GM21825 (cell line): ENCODE measurements at regions not wholly inside any gene's neighbourhood (a gene's known extent, or its start where the extent isn't known, plus 50 kb on each side); places are given as distances from the start of the nearest gene placed in this dataset.

Experiments used
- ATAC-seq: cut with Tn5 transposase; IDR thresholded peaks from one replicate; pipeline ENCODE4 v1.9.1; 2021; ENCODE audit warnings: mild to moderate bottlenecking, moderate library complexity; ENCODE audit not compliant: unreplicated experiment

DNA sequence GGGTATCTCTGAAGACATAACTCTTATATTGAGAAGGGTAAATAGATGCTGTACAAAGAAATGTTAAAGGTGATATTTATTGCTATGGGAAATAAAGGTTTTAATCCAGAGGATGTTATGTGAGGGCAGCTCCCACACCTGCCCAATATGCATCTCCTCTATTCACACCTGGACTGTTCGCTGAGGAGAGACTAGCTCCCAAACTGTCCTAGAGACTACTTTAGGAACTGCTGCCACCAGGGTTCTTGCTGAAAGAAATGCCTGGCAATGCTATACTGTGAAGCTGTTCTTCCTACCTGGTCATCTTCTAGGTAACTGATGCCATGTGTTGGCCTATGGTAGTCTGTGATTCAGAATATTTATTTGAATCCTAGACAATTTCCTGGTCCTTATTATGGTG lies 1421.5 kb upstream of the SPRY2 start:
- no peak for ATAC-seq

DNA sequence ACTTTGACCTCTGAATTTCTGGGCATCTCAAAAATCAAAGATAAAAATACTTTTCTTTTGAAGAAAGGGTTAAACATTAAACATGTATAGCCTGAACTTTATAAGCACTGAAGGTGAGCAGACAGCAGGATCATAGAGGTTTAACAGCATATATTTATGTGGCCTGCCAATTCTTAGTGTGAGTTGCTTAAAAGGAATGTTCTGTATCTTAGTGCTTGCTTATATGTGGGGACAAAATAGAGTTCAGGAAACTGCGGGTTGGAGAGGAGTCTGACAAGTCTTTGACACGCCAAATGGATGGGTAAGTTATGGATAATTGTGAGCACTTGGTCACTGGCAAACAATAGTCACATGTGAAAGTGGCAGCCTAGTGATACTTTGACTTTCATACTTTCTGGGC lies 1419.4 kb upstream of the SPRY2 start:
- ATAC-seq: no peak

DNA sequence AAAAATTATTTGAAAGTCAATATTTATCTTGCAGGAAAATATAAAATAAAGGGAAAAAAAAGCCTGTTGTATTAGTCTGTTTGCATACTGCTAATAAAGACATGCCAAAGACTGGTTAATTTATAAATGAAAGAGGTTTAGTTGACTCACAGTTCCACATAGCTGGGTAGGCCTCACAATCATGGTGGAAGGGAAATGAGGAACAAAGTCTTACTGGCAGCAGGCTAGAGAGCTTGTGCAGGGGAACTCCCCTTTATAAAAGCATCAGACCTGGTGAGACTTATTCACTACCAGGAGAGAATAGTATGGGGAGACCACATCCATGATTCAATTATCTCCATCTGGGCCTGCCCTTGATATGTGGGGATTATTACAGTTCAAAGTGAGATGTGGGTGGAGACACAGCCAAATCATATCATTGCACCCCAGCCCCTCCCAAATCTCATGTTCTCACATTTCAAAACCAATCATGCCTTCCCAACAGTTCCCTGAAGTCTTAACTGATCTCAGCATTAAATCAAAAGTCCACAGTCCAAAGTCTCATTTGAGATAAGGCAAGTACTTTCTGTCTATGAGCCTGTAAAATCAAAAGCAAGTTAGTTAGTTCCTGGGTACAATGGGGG lies 1416.5 kb upstream of the SPRY2 start:
- no peak for ATAC-seq

DNA sequence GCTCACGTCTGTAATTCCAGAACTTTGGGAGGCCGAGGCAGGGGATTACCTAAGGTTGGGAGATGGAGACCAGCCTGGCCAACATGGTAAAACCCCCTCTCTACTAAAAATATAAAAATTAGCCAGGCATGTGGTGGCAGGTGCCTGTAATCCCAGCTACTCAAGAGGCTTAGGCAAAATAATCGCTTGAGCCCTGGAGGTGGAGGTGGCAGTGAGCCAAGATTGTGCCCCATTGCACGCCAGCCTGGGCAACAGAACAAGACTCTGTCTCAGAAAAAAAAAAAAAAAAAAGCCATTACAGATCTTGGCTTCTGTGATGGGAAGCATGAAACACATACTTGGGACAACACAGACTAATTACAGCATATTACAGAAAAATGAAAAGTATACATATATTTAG lies 1404.5 kb upstream of the SPRY2 start:
- ATAC-seq: no peak

DNA sequence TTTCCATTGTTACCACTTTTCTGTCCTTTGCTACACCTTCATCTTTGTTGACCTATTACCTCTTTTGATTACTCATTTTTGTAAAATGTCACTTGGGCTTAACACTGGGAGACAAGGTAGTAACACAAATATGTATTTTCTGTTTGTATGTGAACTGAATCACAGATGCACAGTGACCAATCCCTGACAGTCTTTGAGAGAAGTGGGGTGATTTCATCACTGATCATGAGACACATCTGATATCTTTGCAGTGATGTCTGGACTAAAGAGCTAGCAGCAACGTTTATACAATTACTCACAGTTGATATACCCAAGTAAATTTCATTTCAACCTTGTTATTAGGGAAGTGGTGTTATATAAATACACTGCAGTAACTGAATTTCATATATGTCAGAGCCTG lies 1397.4 kb upstream of the SPRY2 start:
- no peak for ATAC-seq

DNA sequence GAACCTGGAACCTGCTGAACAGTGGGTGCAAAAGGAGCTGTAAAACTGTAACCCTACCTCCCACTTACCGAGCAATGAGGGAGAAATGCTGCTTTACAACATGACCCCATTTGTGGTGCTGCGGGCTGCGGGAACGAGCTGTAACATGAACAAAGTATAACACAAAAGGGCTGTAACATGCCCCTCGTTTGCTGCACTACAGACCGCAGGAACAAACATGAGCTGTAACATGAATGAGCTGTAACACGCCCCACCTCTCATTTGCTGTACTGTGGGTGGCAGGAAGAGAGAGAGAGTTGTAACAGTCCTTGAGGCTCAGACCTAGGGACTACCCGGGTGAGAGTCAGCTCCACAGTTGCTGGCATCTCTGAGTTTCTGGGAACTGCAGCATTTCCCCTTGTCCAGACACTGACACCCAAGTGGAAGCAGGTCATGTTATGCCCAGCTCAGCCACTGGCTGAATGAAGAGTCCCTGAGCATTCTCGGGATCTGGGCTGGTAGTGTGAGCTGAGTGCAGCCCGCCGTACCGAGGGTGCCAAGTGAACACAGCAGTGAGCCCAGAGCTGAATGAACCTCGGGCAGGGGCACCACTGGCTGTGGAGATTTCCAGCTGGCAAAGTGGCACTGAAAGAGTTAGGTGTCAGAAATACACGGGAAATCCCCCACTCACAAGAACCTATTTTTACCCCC lies 1385.3 kb upstream of the SPRY2 start:
- ATAC-seq: no peak

DNA sequence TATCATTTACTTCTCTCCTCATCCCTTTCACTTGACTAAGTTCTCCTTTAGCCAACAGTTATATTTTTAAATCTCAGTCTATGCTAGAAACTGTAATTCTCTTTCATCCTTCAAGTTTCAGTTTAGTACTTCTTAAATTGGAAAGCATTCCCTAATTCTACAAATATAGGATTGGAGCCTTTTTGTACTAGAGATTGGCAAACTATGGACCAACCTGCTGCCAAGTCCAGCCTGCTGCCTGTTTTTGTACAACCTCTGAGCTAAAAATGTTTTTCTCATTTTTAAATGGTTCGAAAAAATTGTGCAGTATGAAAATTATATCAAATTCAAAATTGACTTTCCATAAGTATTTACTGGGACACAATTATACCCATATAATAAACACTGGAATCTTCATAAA lies 1381.5 kb upstream of the SPRY2 start:
- ATAC-seq: no peak

DNA sequence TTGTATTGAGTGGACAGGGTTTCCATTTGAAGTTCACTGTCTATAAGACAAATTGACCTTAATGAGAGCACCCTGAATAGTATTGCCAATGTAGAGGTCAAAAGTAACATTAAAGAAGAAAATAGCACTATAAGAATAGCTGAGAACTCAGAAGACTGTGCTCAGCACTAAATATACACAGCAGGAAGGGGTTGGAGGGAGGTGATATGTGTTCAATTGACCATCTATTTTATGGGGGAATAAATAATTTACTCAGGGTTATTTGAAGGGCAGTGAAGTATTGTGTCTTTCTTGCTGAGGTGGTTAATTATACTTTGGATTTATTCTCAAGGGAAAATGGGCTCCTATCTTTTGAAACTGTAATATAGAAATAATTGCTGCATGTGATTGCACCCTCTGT lies 1380.5 kb upstream of the SPRY2 start:
- ATAC-seq: no peak

DNA sequence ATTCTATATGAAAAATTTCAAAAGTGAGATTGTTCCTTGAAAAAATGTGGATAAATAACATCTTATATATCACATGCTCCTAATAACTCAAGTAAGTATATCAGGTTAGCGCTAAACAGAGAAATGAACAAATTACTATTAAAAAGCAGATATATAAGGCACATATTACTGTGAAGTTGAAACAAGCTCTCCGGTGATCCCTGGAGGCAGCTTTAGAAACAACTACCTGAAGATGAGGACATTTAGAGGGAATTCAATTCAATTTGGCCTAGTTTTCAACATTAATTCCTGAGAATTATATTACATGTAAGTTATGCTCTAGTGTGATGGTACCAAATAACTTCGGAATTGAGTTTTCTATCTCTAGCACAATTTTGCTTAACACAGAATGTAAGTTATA lies 1373.6 kb upstream of the SPRY2 start:
- ATAC-seq: no peak

DNA sequence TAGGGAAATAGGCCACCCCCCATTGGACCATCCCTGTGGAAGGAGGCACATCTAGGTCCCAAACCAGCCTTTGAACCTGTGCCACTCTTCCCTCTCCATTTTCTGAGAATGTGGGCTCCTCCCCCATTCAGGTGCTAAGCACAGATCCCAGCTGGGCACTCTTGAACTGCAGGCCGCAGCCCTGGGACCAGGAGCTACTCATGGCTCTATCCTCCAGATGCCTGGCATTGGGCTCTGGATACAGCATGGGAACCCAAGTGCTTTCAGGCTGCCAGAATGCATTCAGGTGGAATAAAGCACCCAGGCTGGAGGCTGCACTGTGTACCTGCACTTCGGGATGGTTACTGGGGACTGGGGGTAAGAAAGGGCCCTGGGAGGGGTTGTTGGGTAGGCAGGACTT lies 1372.3 kb upstream of the SPRY2 start:
- no peak for ATAC-seq

DNA sequence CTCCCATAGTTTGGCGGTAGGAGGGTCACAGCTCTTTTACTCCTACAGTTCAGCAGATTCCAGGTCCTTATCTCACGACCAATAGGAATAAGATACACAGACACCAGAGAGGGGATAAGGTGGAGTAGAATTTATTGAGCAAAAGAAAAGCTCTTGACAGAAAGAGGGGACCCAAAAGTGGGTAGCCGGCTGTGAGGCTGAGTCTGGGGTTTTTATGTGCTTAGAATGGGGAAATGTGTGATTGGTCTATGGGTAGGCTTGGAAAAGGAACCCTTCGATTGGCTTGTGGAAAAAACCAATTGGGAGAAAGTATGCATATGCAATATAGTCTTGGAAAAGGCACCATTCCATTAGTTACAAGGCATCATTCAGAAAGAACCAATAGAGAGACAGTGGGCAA lies 1356.9 kb upstream of the SPRY2 start:
- no peak for ATAC-seq

DNA sequence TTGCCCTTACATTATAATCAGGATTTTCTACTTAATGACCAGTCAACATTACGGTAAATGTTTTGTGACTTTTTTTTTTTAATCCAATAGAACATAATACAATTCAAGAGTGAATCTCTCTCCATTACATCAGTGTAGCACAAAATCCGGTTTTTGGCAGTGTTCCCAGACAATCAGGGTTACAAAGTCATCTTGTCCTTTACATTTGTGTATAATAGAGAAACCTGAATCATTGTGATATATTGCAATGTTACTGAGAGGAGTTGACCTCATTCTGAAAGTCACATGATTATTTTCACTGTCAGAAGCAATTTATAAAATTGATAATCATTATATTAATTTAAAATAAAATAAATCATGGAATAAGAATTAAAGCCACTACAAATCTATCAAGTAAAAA lies 1346.0 kb upstream of the SPRY2 start:
- no peak for ATAC-seq

DNA sequence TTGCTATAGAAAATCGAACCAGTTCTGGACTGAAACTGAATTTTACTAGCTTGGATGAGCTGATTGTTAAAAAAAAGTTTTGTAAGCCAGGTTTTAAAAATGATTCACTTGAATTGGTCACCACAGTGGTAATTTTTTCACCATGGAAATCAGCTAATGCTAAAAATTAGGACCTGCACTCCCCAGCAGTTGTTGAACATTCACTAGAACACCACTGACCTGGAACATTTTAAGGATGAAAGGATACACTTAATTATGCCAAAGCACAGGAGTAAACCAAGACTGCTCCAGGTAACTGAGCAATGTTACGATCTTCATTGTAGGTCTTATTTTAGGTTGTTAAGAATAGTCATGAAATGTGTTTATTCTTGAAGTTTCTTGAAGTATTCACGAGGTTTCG lies 1342.6 kb upstream of the SPRY2 start:
- ATAC-seq: no peak

DNA sequence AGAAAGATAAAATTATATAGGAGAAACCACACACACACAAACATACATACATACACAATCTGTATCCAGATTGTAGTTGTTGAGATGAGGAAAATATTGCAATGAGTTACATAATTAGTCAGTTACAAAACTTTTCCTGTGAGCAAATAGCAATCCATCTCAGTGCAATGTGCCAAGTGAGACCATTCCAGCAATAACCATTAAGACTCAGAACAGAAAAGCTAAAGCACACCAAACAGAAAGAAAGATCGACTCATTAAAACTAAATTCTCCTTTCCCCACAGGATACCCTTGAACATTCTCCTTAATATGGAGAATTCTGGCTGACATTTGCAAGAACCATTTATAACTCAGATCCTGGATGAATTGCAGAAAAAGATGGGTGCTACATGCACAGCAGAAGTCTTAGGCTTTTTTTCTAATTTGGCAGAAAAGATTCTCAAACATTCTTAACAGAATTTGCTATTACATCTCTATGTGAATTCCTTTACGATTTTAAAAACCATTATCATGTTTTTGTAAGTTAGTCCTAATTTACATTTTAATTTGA lies 1341.2 kb upstream of the SPRY2 start:
- ATAC-seq: no peak

DNA sequence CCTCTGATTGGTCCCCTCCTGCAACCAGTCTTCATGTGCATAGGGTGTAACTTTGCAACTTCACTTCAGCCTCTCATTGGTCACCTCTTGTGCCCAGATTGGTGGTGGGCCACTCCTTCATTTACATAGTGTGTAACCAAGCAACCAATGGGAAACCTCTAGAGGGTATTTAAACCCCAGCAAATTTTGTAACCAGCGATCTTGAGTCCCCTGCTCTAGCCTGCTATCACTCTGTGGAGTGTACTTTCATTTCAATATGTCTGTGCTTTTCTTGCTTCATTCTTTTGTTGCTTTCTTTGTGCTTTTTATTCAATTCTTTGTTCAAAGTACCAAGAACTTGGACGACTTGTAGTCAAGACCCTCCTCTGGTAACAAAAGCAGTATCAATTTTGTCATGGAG lies 1336.9 kb upstream of the SPRY2 start:
- no peak for ATAC-seq

DNA sequence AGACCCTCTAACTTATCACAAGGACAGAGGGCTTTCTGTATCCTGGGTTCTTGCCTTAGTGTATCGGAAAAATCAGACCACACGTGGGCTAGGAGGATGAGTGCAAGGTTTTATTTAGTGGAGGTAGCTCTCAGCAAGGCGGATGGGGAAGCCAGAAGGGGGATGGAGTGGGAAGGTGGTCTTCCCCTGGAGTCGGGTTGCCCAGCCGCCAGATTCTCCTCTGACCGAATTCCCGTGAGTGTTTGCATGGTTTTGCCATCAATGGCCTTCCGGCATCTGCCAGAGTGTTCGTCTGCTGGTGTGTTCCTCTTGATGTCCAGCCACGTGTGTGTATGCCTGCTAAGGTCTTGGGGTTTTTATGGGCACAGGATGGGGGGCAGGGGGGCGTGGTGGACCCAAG lies 1335.1 kb upstream of the SPRY2 start:
- no peak for ATAC-seq

DNA sequence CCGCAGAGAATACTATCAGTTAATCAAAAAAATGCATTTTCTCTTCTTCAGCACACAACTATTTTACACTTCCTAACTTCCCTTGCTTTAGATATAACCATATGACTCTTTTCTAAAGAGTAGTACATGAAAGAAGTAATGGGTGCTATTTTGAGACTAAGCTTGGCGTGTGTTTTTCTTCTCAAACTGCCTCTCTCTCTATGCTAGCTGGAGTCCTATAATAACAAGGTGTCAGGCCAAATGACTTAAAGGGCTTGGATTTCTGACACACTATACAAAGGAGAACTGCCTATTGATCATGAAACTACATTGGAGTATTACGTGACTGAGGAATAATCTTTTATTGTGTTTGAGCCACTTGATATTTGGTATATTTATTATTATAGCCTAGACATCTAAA lies 1330.1 kb upstream of the SPRY2 start:
- no peak for ATAC-seq

DNA sequence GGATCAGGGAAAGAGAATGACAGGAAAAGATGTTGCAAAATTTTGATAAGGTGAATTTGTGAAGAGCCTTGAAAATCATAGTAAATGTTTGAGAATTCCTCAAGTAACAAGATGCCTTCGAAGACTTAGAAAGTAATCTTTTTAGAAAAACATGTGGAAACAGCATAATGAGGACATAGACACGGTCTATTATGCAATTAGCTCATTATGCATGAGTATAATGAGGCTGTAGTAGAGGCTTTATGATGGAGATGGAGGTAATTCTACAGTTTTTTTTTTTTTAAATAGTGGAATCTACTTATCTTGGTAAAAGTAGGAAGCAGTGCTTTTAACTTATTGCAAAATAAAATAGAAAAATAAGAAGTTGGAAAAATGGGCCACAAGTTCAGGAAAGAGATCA lies 1329.1 kb upstream of the SPRY2 start:
- no peak for ATAC-seq

DNA sequence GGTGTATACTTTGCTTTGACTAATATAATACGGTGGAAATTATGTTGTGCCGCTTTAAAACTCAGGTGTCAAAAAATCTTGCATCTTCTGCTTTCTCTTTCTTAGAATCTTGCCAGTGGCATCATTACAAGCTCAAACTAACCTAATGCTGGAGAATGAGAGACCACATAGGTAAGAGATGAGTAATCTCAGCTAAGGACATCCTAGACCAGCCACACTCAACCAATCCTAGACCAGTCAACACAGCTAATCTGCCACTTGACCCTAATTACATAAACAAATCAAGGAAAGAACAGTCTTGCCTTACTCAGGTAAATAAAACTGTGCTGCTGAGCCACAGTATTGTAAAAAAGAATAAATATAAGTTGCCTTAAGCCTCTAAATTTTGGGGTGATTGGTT lies 1323.9 kb upstream of the SPRY2 start:
- no peak for ATAC-seq

DNA sequence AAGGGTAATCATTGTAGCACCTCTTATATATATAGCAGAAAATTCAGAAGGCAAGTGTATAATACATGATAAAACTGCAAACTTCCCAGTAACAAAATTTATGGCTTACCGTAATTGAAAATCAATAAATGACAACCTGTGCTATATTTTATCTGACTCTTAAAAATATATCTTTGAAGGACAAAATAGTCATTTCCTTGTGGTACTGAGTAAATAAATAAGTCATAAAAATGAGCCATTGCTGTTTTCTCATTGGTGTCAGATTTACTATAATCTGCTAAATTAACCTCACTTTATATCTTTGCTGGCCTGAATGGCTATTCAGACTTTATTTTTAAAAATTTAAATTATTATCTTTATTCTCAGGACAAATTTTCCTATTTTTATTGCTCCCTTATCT lies 1319.1 kb upstream of the SPRY2 start:
- ATAC-seq: no peak

DNA sequence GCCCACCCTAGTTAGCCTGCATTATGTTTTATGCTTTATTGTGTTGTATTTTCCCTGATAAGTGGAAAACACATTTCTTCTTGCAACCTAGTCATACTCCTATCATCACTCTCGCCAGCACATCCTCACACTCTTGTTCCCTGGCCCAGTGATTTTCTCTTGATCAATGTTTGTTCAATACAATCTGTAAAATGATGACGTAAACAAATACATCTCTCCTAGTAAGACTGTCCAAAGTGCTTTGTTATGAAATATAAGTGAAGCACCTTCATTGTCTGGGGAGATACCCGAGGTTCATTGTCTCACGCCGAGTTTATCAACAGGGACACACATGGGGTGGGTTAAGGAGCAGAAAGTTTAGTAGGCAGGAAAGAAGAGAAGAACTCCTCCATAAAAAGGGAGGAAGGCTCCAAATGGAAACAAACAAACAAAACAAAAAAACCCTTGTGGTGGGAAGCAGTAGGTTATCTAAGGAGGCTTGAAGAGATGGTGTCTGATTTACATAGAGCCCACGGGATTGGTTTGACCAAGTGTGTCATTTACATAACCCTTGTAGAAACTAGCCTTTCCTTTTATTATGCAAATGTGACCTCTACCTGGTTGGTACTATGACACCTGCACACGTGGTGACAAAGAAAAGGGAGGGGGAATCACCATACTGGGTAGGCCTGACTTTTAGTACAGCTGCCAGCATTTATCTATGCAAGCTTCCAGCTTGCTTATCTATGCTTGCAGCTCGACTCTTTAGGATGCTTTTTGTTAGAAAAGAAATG lies 1317.9 kb upstream of the SPRY2 start:
- ATAC-seq: no peak

DNA sequence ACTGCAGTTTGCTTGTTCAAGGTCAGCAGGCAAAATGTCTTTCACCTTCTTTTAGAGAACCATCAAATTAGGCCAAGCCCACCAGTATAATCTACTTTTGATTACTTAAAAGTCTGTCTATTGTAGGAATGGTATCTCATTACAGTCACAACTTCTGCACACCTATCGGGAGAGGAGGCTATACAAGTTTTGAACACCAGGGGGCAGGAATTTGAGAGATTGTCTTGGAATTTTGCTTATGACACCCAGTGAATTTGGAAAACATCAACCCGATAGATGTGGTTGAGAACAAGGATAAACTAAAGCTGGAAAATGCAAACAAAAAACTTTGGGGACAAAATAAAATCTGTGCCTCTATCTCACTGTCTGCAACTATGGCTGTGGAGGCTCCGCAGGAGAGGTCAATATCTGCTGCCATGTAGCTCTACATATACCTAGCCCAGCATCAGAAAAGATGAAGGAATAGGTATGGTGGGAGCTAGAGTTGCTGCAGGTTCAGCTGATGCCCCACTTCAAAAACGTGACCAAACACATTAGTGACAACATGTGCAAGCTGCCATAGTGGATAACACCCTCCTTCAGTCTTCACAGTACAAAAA lies 1299.2 kb upstream of the SPRY2 start:
- no peak for ATAC-seq
